ENCODE measurements at regions not wholly inside any gene's neighbourhood (a gene's known extent, or its start where the extent isn't known, plus 50 kb on each side); places are given as distances from the start of the nearest gene placed in this dataset.

- intact Hi-C loops (cut with DNase I): no loop called here
- TF ChIP-seq CTCF (IDR thresholded peaks at IDR 0.05; ENCODE audit: borderline replicate concordance, extremely low read depth, insufficient read depth): no peak
- FAIRE-seq: no peak
Measured at GRCh38 chr10:21246178-21246577, 279.3 kb downstream of the SKIDA1 start.

GRCh38 chr10:21243748-21244257 is 281.7 kb downstream of the SKIDA1 start:
- H3K27ac ChIP-seq (ENCODE audit: low read depth in 2 of 2, low read length in 2 of 2): no peak overlapping the region
- DNase-seq (no peak), FAIRE-seq (no peak)
- no peaks in the 10 kb centered on the region for H3K9me3 ChIP-seq (ENCODE audit: control insufficient read depth in 2 of 3, insufficient read depth in 1 of 3, low read length in 3 of 3)
- H3K36me3 ChIP-seq (ENCODE audit: control insufficient read depth in 2 of 3, insufficient read depth in 3 of 3, low read length in 3 of 3): no peaks in the 10 kb centered on the region
- no peak overlapping the region for H3K4me3 ChIP-seq (ENCODE audit: low read length in 3 of 3)
- no peak for TF ChIP-seq CTCF (IDR thresholded peaks at IDR 0.05; ENCODE audit: borderline replicate concordance, extremely low read depth, insufficient read depth)
- intact Hi-C loops (cut with DNase I): no loop called here
- no peaks in the 10 kb centered on the region for H3K27me3 ChIP-seq (ENCODE audit: control insufficient read depth, insufficient read depth, low read length)
- no peak overlapping the region for H3K9ac ChIP-seq (ENCODE audit: low read length in 3 of 3)
- H3K4me1 ChIP-seq (ENCODE audit: control insufficient read depth in 2 of 3, insufficient read depth in 2 of 3, low read depth in 1 of 3, low read length in 3 of 3): no peaks in the 10 kb centered on the region

More at GRCh38 chr10:21246178-21246577, 279.3 kb downstream of the SKIDA1 start:
- H3K9me3 ChIP-seq (ENCODE audit: control insufficient read depth in 2 of 3, insufficient read depth in 1 of 3, low read length in 3 of 3): no peaks in the 10 kb centered on the region
- DNase-seq: no peak
- H3K27ac ChIP-seq (ENCODE audit: low read depth in 2 of 2, low read length in 2 of 2): no peak overlapping the region
- no peaks in the 10 kb centered on the region for H3K27me3 ChIP-seq (ENCODE audit: control insufficient read depth, insufficient read depth, low read length)
- no peak overlapping the region for H3K4me3 ChIP-seq (ENCODE audit: low read length in 3 of 3)
- H3K36me3 ChIP-seq (ENCODE audit: control insufficient read depth in 2 of 3, insufficient read depth in 3 of 3, low read length in 3 of 3): no peaks in the 10 kb centered on the region
- H3K9ac ChIP-seq (ENCODE audit: low read length in 3 of 3): no peak overlapping the region
- no peaks in the 10 kb centered on the region for H3K4me1 ChIP-seq (ENCODE audit: control insufficient read depth in 2 of 3, insufficient read depth in 2 of 3, low read depth in 1 of 3, low read length in 3 of 3)

- intact Hi-C loops (cut with DNase I): no loop called here
- H3K36me3 ChIP-seq (ENCODE audit: control insufficient read depth in 2 of 3, insufficient read depth in 3 of 3, low read length in 3 of 3): no peaks in the 10 kb centered on the region
- H3K27ac ChIP-seq (ENCODE audit: low read depth in 2 of 2, low read length in 2 of 2): no peak overlapping the region
- H3K4me1 ChIP-seq (ENCODE audit: control insufficient read depth in 2 of 3, insufficient read depth in 2 of 3, low read depth in 1 of 3, low read length in 3 of 3): no peaks in the 10 kb centered on the region
- no peak overlapping the region for H3K9ac ChIP-seq (ENCODE audit: low read length in 3 of 3)
- H3K4me3 ChIP-seq (ENCODE audit: low read length in 3 of 3): no peak overlapping the region
- no peaks in the 10 kb centered on the region for H3K27me3 ChIP-seq (ENCODE audit: control insufficient read depth, insufficient read depth, low read length)
- H3K9me3 ChIP-seq (ENCODE audit: control insufficient read depth in 2 of 3, insufficient read depth in 1 of 3, low read length in 3 of 3): no peaks in the 10 kb centered on the region
- DNase-seq: no peak
- TF ChIP-seq CTCF (IDR thresholded peaks at IDR 0.05; ENCODE audit: borderline replicate concordance, extremely low read depth, insufficient read depth): no peak
- FAIRE-seq: no peak
Measured at GRCh38 chr10:21242915-21243314, 282.6 kb downstream of the SKIDA1 start.

- intact Hi-C loops (cut with DNase I): no loop called here
- H3K4me1 ChIP-seq (ENCODE audit: control insufficient read depth in 2 of 3, insufficient read depth in 2 of 3, low read depth in 1 of 3, low read length in 3 of 3): no peaks in the 10 kb centered on the region
- FAIRE-seq: no peak
Measured at GRCh38 chr10:21238717-21239116, 286.8 kb downstream of the SKIDA1 start.

More at GRCh38 chr10:21238717-21239116, 286.8 kb downstream of the SKIDA1 start:
- Histone ChIP-seq H3K9me3 (ENCODE audit: control insufficient read depth in 2 of 3, insufficient read depth in 1 of 3, low read length in 3 of 3) (peaks cover 0 to 6% (median 0%) of the 10 kb centered on the region in 3 donors), H3K27me3 (ENCODE audit: control insufficient read depth, insufficient read depth, low read length) (no peaks in the 10 kb centered on the region), H3K36me3 (ENCODE audit: control insufficient read depth in 2 of 3, insufficient read depth in 3 of 3, low read length in 3 of 3) (no peaks in the 10 kb centered on the region), H3K9ac (ENCODE audit: low read length in 3 of 3) (no peak overlapping the region), H3K4me3 (ENCODE audit: low read length in 3 of 3) (no peak overlapping the region), H3K27ac (ENCODE audit: low read depth in 2 of 2, low read length in 2 of 2) (no peak overlapping the region)
- no peak for TF ChIP-seq CTCF (IDR thresholded peaks at IDR 0.05; ENCODE audit: borderline replicate concordance, extremely low read depth, insufficient read depth)
- DNase-seq: peak in 2 of 5 donors; percentile 74 to 85
